PFSK-1 (cell line): ENCODE measurements at regions not wholly inside any gene's neighbourhood (a gene's known extent, or its start where the extent isn't known, plus 50 kb on each side); places are given as distances from the start of the nearest gene placed in this dataset.

ENCODE experiments used
- FOXP2 ChIP-seq: optimal IDR thresholded peaks from 2 replicates; pipeline ENCODE3; 2011; ENCODE audit warnings: borderline replicate concordance, control low read depth, inconsistent platforms; ENCODE audit not compliant: insufficient read depth; ENCODE audit errors: extremely low read length, extremely low read depth
- POLR2AphosphoS5 ChIP-seq: IDR thresholded peaks from 2 replicates; pipeline ENCODE4 v1.6.1; 2012; ENCODE audit warnings: low read depth, mild to moderate bottlenecking, control low read depth, low read length, moderate library complexity
- REST ChIP-seq, 2 experiments: IDR thresholded peaks; 2 replicates each; pipeline versions ENCODE4 v1.6.1 to v1.8.0; 2011 to 2012; ENCODE audit warnings: low read depth in 2 of 2, low read length in 2 of 2, control low read depth in 1 of 2, inconsistent platforms in 1 of 2, mild to moderate bottlenecking in 1 of 2, moderate library complexity in 1 of 2; ENCODE audit not compliant: insufficient read depth in 1 of 2
- SIN3A ChIP-seq: IDR thresholded peaks from 2 replicates; pipeline ENCODE4 v1.6.1; 2012; ENCODE audit warnings: mild to moderate bottlenecking, low read length, moderate library complexity, borderline replicate concordance; ENCODE audit not compliant: insufficient read depth
- TAF1 ChIP-seq: IDR thresholded peaks from 2 replicates; pipeline ENCODE4 v1.6.1; 2012; ENCODE audit warnings: low read length, control low read depth, borderline replicate concordance; ENCODE audit not compliant: insufficient read depth

GRCh38 chr20:51082988-51083387 is 60.1 kb upstream of the KCNG1 start:
- no peak for TF ChIP-seq TAF1
- TF ChIP-seq REST (IDR thresholded peaks at IDR 0.05; ENCODE audit: insufficient read depth in 1 of 2, low read depth in 2 of 2, low read length in 2 of 2): no peak
- no peak for TF ChIP-seq FOXP2
- TF ChIP-seq POLR2AphosphoS5: no peak
- no peak for TF ChIP-seq SIN3A

GRCh38 chr20:51080516-51080915 is 57.6 kb upstream of the KCNG1 start:
- TF ChIP-seq TAF1: no peak
- no peak for TF ChIP-seq POLR2AphosphoS5
- TF ChIP-seq REST (IDR thresholded peaks at IDR 0.05; ENCODE audit: insufficient read depth in 1 of 2, low read depth in 2 of 2, low read length in 2 of 2): no peak
- TF ChIP-seq SIN3A: no peak
- no peak for TF ChIP-seq FOXP2

- TF ChIP-seq TAF1 (no peak), FOXP2 (no peak), SIN3A (no peak), POLR2AphosphoS5 (no peak), REST (IDR thresholded peaks at IDR 0.05; ENCODE audit: insufficient read depth in 1 of 2, low read depth in 2 of 2, low read length in 2 of 2) (no peak)
These were observed 56.6 kb upstream of the KCNG1 start for GRCh38 chr20:51079488-51079887.

- no peak for TF ChIP-seq TAF1
- TF ChIP-seq REST (IDR thresholded peaks at IDR 0.05; ENCODE audit: insufficient read depth in 1 of 2, low read depth in 2 of 2, low read length in 2 of 2): no peak
- no peak for TF ChIP-seq FOXP2
- no peak for TF ChIP-seq SIN3A
- TF ChIP-seq POLR2AphosphoS5: no peak
These were observed 54.8 kb upstream of the KCNG1 start for GRCh38 chr20:51077686-51078060.

- TF ChIP-seq REST (IDR thresholded peaks at IDR 0.05; ENCODE audit: insufficient read depth in 1 of 2, low read depth in 2 of 2, low read length in 2 of 2) (no peak), TAF1 (no peak), FOXP2 (no peak), SIN3A (no peak), POLR2AphosphoS5 (no peak)
These were observed 54.1 kb upstream of the KCNG1 start for GRCh38 chr20:51076786-51077685.
